IMR-90 (cell line): ENCODE measurements at regions not wholly inside any gene's neighbourhood (a gene's known extent, or its start where the extent isn't known, plus 50 kb on each side); places are given as distances from the start of the nearest gene placed in this dataset.
"Not testable (repeated sequence)": the region's sequence is repeated elsewhere in the genome, so short reads cannot be mapped to it uniquely, and the experiment has no call there.

ENCODE experiments used
- BHLHE40 ChIP-seq: fragments of 150-350 bp; IDR thresholded peaks from 2 replicates; pipeline ENCODE4 v1.6.1; 2016; ENCODE audit warnings: mild to moderate bottlenecking, low read depth, low read length
- CTCF ChIP-seq: conservative IDR thresholded peaks from 2 replicates; pipeline ENCODE4 v1.5.1; 2012; ENCODE audit warnings: mild to moderate bottlenecking, low read depth, low read length, improper control_type of control experiment
- MAZ ChIP-seq: IDR thresholded peaks from 2 replicates; pipeline ENCODE4 v1.6.1; 2012; ENCODE audit warnings: low read depth, mild to moderate bottlenecking, low read length, improper control_type of control experiment, moderate library complexity, borderline replicate concordance
- POLR2A ChIP-seq: IDR thresholded peaks from 2 replicates; pipeline ENCODE4 v1.6.1; 2012; ENCODE audit warnings: mild to moderate bottlenecking, low read depth, low read length
- RAD21 ChIP-seq: IDR thresholded peaks from 2 replicates; pipeline ENCODE4 v1.6.1; 2012; ENCODE audit warnings: low read length, improper control_type of control experiment
- RCOR1 ChIP-seq: IDR thresholded peaks from 2 replicates; pipeline ENCODE4 v1.6.1; 2012; ENCODE audit warnings: mild to moderate bottlenecking, low read length, improper control_type of control experiment; ENCODE audit not compliant: insufficient replicate concordance
- SMC3 ChIP-seq: fragments of 150-350 bp; IDR thresholded peaks from 2 replicates; pipeline ENCODE4 v1.6.1; 2016; ENCODE audit warnings: low read depth, mild to moderate bottlenecking, antibody characterized with exemption, low read length, moderate library complexity

- not testable (repeated sequence) for TF ChIP-seq CTCF, RAD21, POLR2A, RCOR1, BHLHE40, MAZ, SMC3
Observed at GRCh38 chr15:81870062-81870745, 175.6 kb downstream of the MEX3B start.
